GM20000 (cell line): ENCODE measurements at regions not wholly inside any gene's neighbourhood (a gene's known extent, or its start where the extent isn't known, plus 50 kb on each side); places are given as distances from the start of the nearest gene placed in this dataset.

Experiments used
- DNase-seq: peaks from one replicate; pipeline ENCODE4 v3.0.0; 2012; ENCODE audit warnings: low spot score
- TF ChIP-seq, protein P1 (sequence below): IDR thresholded peaks from 2 replicates; pipeline ENCODE4 v1.5.1; 2012; ENCODE audit warnings: mild to moderate bottlenecking, control low read depth; ENCODE audit errors: extremely low read depth, missing control alignments

DNA sequence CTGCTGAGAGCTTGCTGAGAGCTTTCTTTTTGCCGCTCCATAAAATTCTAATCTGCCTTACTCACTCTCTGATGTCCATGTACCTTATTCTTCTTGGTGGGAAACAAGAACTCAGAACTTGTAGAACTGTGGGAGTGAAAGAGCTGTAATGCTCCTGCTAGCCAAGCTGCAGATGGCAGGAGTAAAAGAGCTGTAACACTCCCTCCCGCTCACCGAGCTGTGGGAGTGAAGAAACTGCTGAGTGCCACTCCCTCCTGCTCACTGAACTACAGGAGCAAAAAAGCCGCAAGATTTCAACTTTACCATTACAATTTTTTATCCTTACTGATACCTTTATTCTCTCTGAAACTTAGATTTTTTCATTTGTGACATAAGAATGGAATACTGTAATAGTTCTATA is 199.1 kb downstream of the SI start:
- DNase-seq: no peak
- TF ChIP-seq, protein P1, sequence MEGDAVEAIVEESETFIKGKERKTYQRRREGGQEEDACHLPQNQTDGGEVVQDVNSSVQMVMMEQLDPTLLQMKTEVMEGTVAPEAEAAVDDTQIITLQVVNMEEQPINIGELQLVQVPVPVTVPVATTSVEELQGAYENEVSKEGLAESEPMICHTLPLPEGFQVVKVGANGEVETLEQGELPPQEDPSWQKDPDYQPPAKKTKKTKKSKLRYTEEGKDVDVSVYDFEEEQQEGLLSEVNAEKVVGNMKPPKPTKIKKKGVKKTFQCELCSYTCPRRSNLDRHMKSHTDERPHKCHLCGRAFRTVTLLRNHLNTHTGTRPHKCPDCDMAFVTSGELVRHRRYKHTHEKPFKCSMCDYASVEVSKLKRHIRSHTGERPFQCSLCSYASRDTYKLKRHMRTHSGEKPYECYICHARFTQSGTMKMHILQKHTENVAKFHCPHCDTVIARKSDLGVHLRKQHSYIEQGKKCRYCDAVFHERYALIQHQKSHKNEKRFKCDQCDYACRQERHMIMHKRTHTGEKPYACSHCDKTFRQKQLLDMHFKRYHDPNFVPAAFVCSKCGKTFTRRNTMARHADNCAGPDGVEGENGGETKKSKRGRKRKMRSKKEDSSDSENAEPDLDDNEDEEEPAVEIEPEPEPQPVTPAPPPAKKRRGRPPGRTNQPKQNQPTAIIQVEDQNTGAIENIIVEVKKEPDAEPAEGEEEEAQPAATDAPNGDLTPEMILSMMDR: no peak

DNA sequence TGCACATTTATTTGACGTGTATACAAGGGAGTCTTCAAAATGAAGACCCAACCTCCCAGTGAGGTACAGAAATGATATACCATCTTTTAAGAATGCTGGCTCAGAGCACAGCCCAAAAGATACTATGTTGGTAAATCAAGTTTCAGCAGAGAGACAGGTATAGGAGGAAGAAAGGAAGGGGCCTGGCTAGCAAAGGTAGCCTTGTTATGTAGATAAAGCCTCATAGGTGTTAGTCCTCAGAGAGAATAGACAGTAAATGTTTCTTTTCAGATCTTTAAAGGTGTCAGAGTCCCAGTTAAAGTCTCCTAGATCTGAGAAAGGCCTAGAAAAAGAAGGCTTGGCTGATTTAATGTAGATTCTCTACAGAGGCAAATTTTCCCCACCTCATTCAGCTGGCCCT is 213.8 kb downstream of the SI start:
- TF ChIP-seq, protein P1: no peak
- no peak for DNase-seq

DNA sequence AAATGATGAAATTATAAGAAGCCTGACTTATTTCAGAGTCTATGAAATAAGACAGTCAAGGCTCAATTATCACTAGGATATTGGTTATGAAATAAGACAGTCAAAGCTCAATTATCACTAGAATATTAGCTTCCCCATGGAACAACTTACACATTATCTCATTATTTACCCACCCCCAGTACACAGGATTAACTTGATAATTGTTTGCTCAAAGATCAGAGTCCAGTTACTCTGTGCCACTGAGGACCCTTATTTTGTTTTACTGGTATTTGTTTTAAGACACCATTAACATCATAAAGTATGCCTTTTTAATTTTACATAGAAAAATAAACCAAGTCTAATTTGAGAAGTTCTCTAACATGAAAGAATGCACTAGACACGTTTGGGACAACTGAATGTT is 225.4 kb downstream of the SI start:
- no peak for DNase-seq
- TF ChIP-seq, protein P1: no peak

DNA sequence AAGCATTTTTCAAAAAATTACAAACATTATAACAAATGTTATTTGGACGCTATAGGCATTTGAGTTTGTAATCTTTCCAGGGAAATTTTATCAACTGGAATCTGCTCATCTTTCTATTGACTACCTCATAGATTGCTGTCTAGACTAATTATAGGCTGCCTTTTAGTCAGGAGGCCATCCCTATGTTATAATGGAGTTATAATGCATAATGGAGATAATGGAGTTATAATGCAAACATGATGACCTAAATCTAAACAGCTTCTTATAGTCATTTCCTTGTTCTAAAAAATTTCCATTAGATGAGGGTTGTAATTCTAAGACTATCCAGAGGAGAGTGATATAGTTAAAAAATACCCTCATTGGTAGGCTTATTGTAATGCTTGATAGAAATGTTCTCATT is 226.4 kb downstream of the SI start:
- DNase-seq: no peak
- TF ChIP-seq, protein P1: no peak

DNA sequence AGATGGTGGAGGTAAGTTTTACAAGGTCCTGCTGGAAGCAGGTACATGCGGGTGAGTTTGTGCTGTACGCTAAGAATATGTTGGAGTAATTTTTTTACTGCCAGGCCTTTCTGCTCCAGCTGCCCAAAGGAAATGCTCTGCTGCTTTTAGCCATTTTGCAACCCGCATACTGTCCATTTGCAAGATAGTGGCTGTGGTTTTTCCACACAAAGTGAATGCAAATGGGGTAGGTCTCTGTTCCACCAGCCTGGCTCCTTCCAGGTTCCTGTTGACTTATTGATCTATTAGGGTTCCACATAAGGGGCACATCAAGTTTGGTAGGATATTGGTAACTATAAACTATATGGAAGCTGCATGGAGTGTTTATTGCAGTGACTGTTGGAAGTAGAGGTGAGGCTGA is 227.1 kb downstream of the SI start:
- TF ChIP-seq, protein P1: no peak
- DNase-seq: no peak

DNA sequence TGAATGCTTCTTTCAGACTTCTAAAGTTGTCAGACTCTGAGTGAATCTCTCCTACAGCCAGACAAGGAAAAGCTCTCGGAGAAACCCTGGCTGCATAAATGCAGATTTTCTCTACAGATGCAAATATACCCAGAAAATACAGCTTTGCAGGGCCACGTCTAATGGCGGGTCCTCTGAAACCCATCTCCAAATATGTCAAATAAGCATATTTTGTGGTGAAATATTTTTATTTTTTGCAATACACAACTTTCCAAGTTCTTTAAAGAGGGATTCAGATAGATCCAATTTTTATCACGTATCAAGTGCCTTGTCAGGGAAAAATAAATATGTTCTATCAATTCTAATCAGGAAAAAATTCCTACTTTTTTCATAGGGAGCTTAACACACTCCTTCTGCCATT is 229.4 kb downstream of the SI start:
- no peak for DNase-seq

DNA sequence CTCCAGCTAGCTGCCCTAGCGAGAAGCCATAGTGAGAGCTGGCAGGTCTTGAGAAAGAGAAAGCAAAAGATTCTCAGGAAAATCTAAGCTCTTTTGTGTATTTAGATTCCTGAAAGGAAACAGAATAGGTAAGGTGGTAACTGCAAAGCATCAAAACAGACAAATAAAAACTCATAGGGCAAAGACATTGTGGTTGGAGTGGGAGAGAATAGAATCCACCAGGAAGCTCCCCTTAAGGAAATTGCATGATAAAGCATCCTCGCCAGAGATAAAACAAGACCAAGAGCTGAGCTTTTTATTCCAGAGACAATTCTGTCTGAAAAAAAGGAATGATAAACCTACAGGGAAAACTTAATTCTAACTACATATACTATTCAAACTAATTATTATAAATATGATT is 232.6 kb downstream of the SI start:
- no peak for DNase-seq
- TF ChIP-seq, protein P1: no peak

More for the DNA sequence above, 229.4 kb downstream of the SI start:
- TF ChIP-seq, protein P1: no peak
